ENCODE measurements at regions not wholly inside any gene's neighbourhood (a gene's known extent, or its start where the extent isn't known, plus 50 kb on each side); places are given as distances from the start of the nearest gene placed in this dataset.

GRCh38 chr3:83230376-83230775 lies 1468.9 kb upstream of the GBE1 start:
- H3K9me3 ChIP-seq (ENCODE audit: control insufficient read depth, insufficient read depth, low read length) = no peaks in the 10 kb centered on the region
- H3K4me3 ChIP-seq (ENCODE audit: low read length) = no peak overlapping the region

GRCh38 chr3:83226751-83227150 lies 1465.3 kb upstream of the GBE1 start:
- no peak overlapping the region for H3K4me3 ChIP-seq (ENCODE audit: low read length)
- H3K9me2 ChIP-seq (replicated peaks; ENCODE audit: control insufficient read depth, low read length) = no peaks in the 10 kb centered on the region
- H3F3A ChIP-seq (ENCODE audit: control insufficient read depth, insufficient read depth) = no peaks in the 10 kb centered on the region
- H3K9me3 ChIP-seq (ENCODE audit: control insufficient read depth, insufficient read depth, low read length) = no peaks in the 10 kb centered on the region
- H4K20me1 ChIP-seq (ENCODE audit: control insufficient read depth, insufficient read depth, low read depth, low read length) = no peaks in the 10 kb centered on the region
- TF ChIP-seq CTCF (IDR thresholded peaks at IDR 0.05; ENCODE audit: low read depth, low read length, poor library complexity, severe bottlenecking) (no peak), EZH2phosphoT487 (IDR thresholded peaks at IDR 0.05; ENCODE audit: borderline replicate concordance, low read length) (no peak)
- no peak overlapping the region for H3K27ac ChIP-seq (ENCODE audit: low read depth, low read length)
- H3K36me3 ChIP-seq (ENCODE audit: control insufficient read depth, low read length) = no peaks in the 10 kb centered on the region
- no peak overlapping the region for H3K4me2 ChIP-seq (ENCODE audit: low read length)
- no peaks in the 10 kb centered on the region for H3K79me2 ChIP-seq (ENCODE audit: control insufficient read depth, low read length)
- no peaks in the 10 kb centered on the region for H3K4me1 ChIP-seq (ENCODE audit: control insufficient read depth, low read length)
- no peaks in the 10 kb centered on the region for H3K27me3 ChIP-seq (ENCODE audit: control insufficient read depth, low read length)

More at GRCh38 chr3:83230376-83230775, 1468.9 kb upstream of the GBE1 start:
- Histone ChIP-seq H3K4me1 (ENCODE audit: control insufficient read depth, low read length) (no peaks in the 10 kb centered on the region), H4K20me1 (ENCODE audit: control insufficient read depth, insufficient read depth, low read depth, low read length) (no peaks in the 10 kb centered on the region), H3K27me3 (ENCODE audit: control insufficient read depth, low read length) (no peaks in the 10 kb centered on the region), H3K27ac (ENCODE audit: low read depth, low read length) (no peak overlapping the region), H3K4me2 (ENCODE audit: low read length) (no peak overlapping the region), H3K36me3 (ENCODE audit: control insufficient read depth, low read length) (no peaks in the 10 kb centered on the region), H3K79me2 (ENCODE audit: control insufficient read depth, low read length) (no peaks in the 10 kb centered on the region), H3F3A (ENCODE audit: control insufficient read depth, insufficient read depth) (no peaks in the 10 kb centered on the region), H3K9me2 (replicated peaks; ENCODE audit: control insufficient read depth, low read length) (no peaks in the 10 kb centered on the region)
- TF ChIP-seq CTCF (IDR thresholded peaks at IDR 0.05; ENCODE audit: low read depth, low read length, poor library complexity, severe bottlenecking) = no peak
- TF ChIP-seq EZH2phosphoT487 (IDR thresholded peaks at IDR 0.05; ENCODE audit: borderline replicate concordance, low read length) = no peak

- TF ChIP-seq EZH2phosphoT487 (IDR thresholded peaks at IDR 0.05; ENCODE audit: borderline replicate concordance, low read length) (no peak), CTCF (IDR thresholded peaks at IDR 0.05; ENCODE audit: low read depth, low read length, poor library complexity, severe bottlenecking) (no peak)
- no peaks in the 10 kb centered on the region for H4K20me1 ChIP-seq (ENCODE audit: control insufficient read depth, insufficient read depth, low read depth, low read length)
Measured at GRCh38 chr3:83224101-83224868, 1462.8 kb upstream of the GBE1 start.

More at GRCh38 chr3:83224101-83224868, 1462.8 kb upstream of the GBE1 start:
- Histone ChIP-seq H3K27ac (ENCODE audit: low read depth, low read length) (no peak overlapping the region), H3F3A (ENCODE audit: control insufficient read depth, insufficient read depth) (no peaks in the 10 kb centered on the region), H3K4me3 (ENCODE audit: low read length) (no peak overlapping the region), H3K9me2 (replicated peaks; ENCODE audit: control insufficient read depth, low read length) (no peaks in the 10 kb centered on the region), H3K36me3 (ENCODE audit: control insufficient read depth, low read length) (no peaks in the 10 kb centered on the region), H3K4me2 (ENCODE audit: low read length) (no peak overlapping the region), H3K4me1 (ENCODE audit: control insufficient read depth, low read length) (no peaks in the 10 kb centered on the region), H3K9me3 (ENCODE audit: control insufficient read depth, insufficient read depth, low read length) (no peaks in the 10 kb centered on the region), H3K27me3 (ENCODE audit: control insufficient read depth, low read length) (no peaks in the 10 kb centered on the region), H3K79me2 (ENCODE audit: control insufficient read depth, low read length) (no peaks in the 10 kb centered on the region)
